T-cell (primary cell): ENCODE measurements at regions not wholly inside any gene's neighbourhood (a gene's known extent, or its start where the extent isn't known, plus 50 kb on each side); places are given as distances from the start of the nearest gene placed in this dataset.

Experiments
- ATAC-seq, 4 experiments: fragments of 200-7000 bp in 3 of 4; fragments of 150-1000 bp in 1 of 4; cut with Tn5 transposase; replicated peaks in 1 of 4; 1 replicate in 3 of 4; 2 replicates in 1 of 4; pipeline ENCODE4 v1.10.0; 2021; ENCODE audit warnings: moderate library complexity in 3 of 4, mild to moderate bottlenecking in 2 of 4, moderate number of reproducible peaks in 1 of 4
- CTCF ChIA-PET, 2 donors: fragments of 300-600 bp; sonication (Branson Sonifier 250); formaldehyde crosslinking; loops; one replicate each; lab custom pipeline; 2022; ENCODE audit warnings: antibody characterized with exemption in 2 of 2; lab: Charles Lee
- POLR2A ChIA-PET, 2 donors: fragments of 300-600 bp; sonication (Branson Sonifier 250); formaldehyde crosslinking; loops; one replicate each; lab custom pipeline; 2022; ENCODE audit warnings: antibody characterized with exemption in 2 of 2; lab: Charles Lee
- DNase-seq, 35 experiments: peaks; one replicate each; pipeline versions ENCODE4 v3.0.0 to v3.0.0-alpha.2; 2013 to 2023
- H3K27ac ChIP-seq: one replicate; pipeline ENCODE4 v1.5.1; 2013; ENCODE audit warnings: low read length
- H3K27me3 ChIP-seq, 2 experiments: replicated peaks in 1 of 2; 1 replicate in 1 of 2; 2 replicates in 1 of 2; pipeline versions ENCODE4 v1.6.1 to v1.7.0; 2013; ENCODE audit warnings: low read length in 1 of 2, mixed read lengths in 1 of 2; ENCODE audit not compliant: control insufficient read depth in 2 of 2, insufficient read depth in 2 of 2; ENCODE audit errors: extremely low read depth in 1 of 2
- H3K36me3 ChIP-seq, 2 donors: 1 replicate in 1 of 2; 2 replicates in 1 of 2; pipeline versions ENCODE4 v1.6.1 to v1.7.0; 2013; ENCODE audit warnings: low read length in 1 of 2; ENCODE audit not compliant: control insufficient read depth in 2 of 2, insufficient read depth in 1 of 2; ENCODE audit errors: extremely low read depth in 1 of 2
- H3K4me1 ChIP-seq, 2 experiments: 1 replicate in 1 of 2; 2 replicates in 1 of 2; pipeline versions ENCODE4 v1.6.1 to v1.7.0; 2013; ENCODE audit warnings: low read length in 2 of 2, mixed read lengths in 1 of 2; ENCODE audit not compliant: insufficient read depth in 2 of 2, control insufficient read depth in 1 of 2; ENCODE audit errors: extremely low read depth in 1 of 2
- H3K4me3 ChIP-seq, 2 donors: 1 replicate in 1 of 2; 2 replicates in 1 of 2; pipeline versions ENCODE4 v1.5.1 to v1.7.0; 2013; ENCODE audit warnings: mild to moderate bottlenecking in 2 of 2, low read length in 1 of 2, moderate library complexity in 1 of 2; ENCODE audit not compliant: control insufficient read depth in 1 of 2; ENCODE audit errors: extremely low read depth in 1 of 2
- H3K9me3 ChIP-seq: 2 replicates; pipeline ENCODE4 v1.7.0; 2013
- H3K27ac Mint-ChIP-seq, 2 donors: one replicate each; pipeline ENCODE4 v1.8.0; 2020 to 2021; ENCODE audit warnings: mild to moderate bottlenecking in 2 of 2, mixed read lengths in 2 of 2
- H3K27me3 Mint-ChIP-seq, 2 donors: one replicate each; pipeline ENCODE4 v1.8.0; 2021 to 2022; ENCODE audit warnings: mixed read lengths in 2 of 2
- H3K36me3 Mint-ChIP-seq: one replicate; pipeline ENCODE4 v1.8.0; 2021; ENCODE audit warnings: mixed read lengths
- H3K4me1 Mint-ChIP-seq, 3 donors: one replicate each; pipeline ENCODE4 v1.8.0; 2020 to 2022; ENCODE audit warnings: mixed read lengths in 3 of 3, mild to moderate bottlenecking in 1 of 3
- H3K4me3 Mint-ChIP-seq, 3 donors: one replicate each; pipeline ENCODE4 v1.8.0; 2020 to 2022; ENCODE audit warnings: mild to moderate bottlenecking in 3 of 3, mixed read lengths in 3 of 3, moderate library complexity in 3 of 3
- H3K9me3 Mint-ChIP-seq, 3 donors: one replicate each; pipeline ENCODE4 v1.8.0; 2020 to 2022; ENCODE audit warnings: mixed read lengths in 3 of 3
- WGBS: methylation state at CpG from one replicate; pipeline ENCODE4 v1.1.5; 2013; ENCODE audit warnings: missing lambda C conversion rate; ENCODE audit not compliant: insufficient coverage; 5-methylcytosine and 5-hydroxymethylcytosine counted together

- WGBS, result 85% methylated on average over 12 of the region's 16 CpGs
- no peak for ATAC-seq
- CTCF ChIA-PET, result no interaction called here
These were observed 202.8 kb downstream of the BAMBI start for GRCh38 chr10:28879875-28880682.

GRCh38 chr10:28880683-28880950 is 203.3 kb downstream of the BAMBI start:
- ChIA-PET POLR2A (no interaction called here), CTCF (no interaction called here)
- H3K27ac ChIP-seq, result no peak overlapping the region
- H3K36me3 ChIP-seq, result no peaks in the 10 kb centered on the region
- no peak overlapping the region for H3K4me3 ChIP-seq
- Mint-ChIP-seq H3K36me3 (no peaks in the 10 kb centered on the region), H3K9me3 (no peaks in the 10 kb centered on the region), H3K4me1 (no peaks in the 10 kb centered on the region), H3K27me3 (peaks cover 2 to 10% of the 10 kb centered on the region in 2 donors), H3K27ac (no peak overlapping the region), H3K4me3 (no peak overlapping the region)
- ATAC-seq, result no peak
- H3K27me3 ChIP-seq, result peaks cover 0 to 4% of the 10 kb centered on the region in 2 experiments
- no peaks in the 10 kb centered on the region for H3K9me3 ChIP-seq
- no peaks in the 10 kb centered on the region for H3K4me1 ChIP-seq
- no peak for DNase-seq
- WGBS, result no CpG with 5 or more reads among the region's 3 CpGs

More at GRCh38 chr10:28879875-28880682, 202.8 kb downstream of the BAMBI start:
- Histone ChIP-seq H3K4me1 (no peaks in the 10 kb centered on the region), H3K36me3 (no peaks in the 10 kb centered on the region), H3K27ac (no peak overlapping the region), H3K4me3 (no peak overlapping the region), H3K27me3 (peaks cover 0 to 2% of the 10 kb centered on the region in 2 experiments), H3K9me3 (no peaks in the 10 kb centered on the region)
- H3K9me3 Mint-ChIP-seq, result no peaks in the 10 kb centered on the region
- peaks cover 2 to 10% of the 10 kb centered on the region in 2 donors for H3K27me3 Mint-ChIP-seq
- no peak for DNase-seq
- POLR2A ChIA-PET, result no interaction called here
- H3K36me3 Mint-ChIP-seq, result no peaks in the 10 kb centered on the region
- H3K27ac Mint-ChIP-seq, result no peak overlapping the region
- H3K4me3 Mint-ChIP-seq, result no peak overlapping the region
- H3K4me1 Mint-ChIP-seq, result no peaks in the 10 kb centered on the region

DNA sequence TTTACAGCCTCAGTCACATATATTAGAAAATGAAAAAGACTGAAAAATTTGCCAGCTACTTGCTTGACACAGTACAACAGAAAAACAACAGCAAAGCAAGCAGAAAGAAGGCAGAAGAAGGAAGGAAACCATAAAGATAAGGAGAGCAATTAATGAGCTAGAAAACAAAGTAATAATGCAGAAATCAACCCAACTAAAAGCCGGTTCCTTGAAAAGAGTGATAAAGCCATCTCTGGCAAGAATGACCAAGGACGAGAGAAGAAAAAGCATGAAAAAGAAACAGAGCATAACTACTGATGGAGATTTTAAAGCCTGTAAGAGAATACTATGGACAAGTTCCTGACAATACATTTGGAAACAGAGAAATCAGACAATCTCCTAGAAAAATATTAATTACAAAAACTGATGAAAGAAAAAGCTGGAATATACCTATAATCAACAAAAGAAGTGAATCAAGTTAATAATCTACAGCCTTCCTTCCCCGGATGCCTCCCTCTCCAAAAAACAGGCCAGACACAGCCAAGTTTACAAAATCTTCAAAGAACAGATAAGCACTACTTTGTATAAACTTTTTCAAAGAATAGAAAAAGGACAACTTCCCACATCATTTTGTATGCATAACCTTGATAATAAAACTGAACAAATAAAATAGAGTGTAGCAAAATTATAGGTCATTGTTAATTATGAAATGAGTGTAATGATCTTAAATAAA is 204.0 kb downstream of the BAMBI start:
- H3K36me3 Mint-ChIP-seq, result no peaks in the 10 kb centered on the region
- no peaks in the 10 kb centered on the region for H3K4me1 ChIP-seq
- H3K36me3 ChIP-seq, result no peaks in the 10 kb centered on the region
- no peak overlapping the region for H3K4me3 Mint-ChIP-seq
- ChIA-PET CTCF (no interaction called here), POLR2A (no interaction called here)
- no peak overlapping the region for H3K4me3 ChIP-seq
- peaks cover 2 to 10% of the 10 kb centered on the region in 2 donors for H3K27me3 Mint-ChIP-seq
- no peak overlapping the region for H3K27ac Mint-ChIP-seq
- WGBS, result 86% methylated on average over 1 of the region's 3 CpGs
- no peaks in the 10 kb centered on the region for H3K9me3 ChIP-seq
- H3K27ac ChIP-seq, result no peak overlapping the region
- H3K27me3 ChIP-seq, result peaks cover 0 to 4% of the 10 kb centered on the region in 2 experiments
- ATAC-seq (no peak), DNase-seq (no peak)
- no peaks in the 10 kb centered on the region for H3K4me1 Mint-ChIP-seq
- no peaks in the 10 kb centered on the region for H3K9me3 Mint-ChIP-seq

- ChIA-PET CTCF (no interaction called here), POLR2A (no interaction called here)
- Mint-ChIP-seq H3K27me3 (peaks cover 2 to 10% of the 10 kb centered on the region in 2 donors), H3K4me3 (no peak overlapping the region), H3K27ac (no peak overlapping the region), H3K4me1 (no peaks in the 10 kb centered on the region), H3K36me3 (no peaks in the 10 kb centered on the region), H3K9me3 (no peaks in the 10 kb centered on the region)
- H3K36me3 ChIP-seq, result no peaks in the 10 kb centered on the region
- H3K4me3 ChIP-seq, result no peak overlapping the region
- H3K4me1 ChIP-seq, result no peaks in the 10 kb centered on the region
- H3K27me3 ChIP-seq, result peaks cover 0 to 4% of the 10 kb centered on the region in 2 experiments
- ATAC-seq (no peak), DNase-seq (no peak)
- H3K9me3 ChIP-seq, result no peaks in the 10 kb centered on the region
- WGBS, result 90% methylated on average over 2 of the region's 8 CpGs
- H3K27ac ChIP-seq, result no peak overlapping the region
These were observed 206.6 kb downstream of the BAMBI start for GRCh38 chr10:28883741-28884423.

DNA sequence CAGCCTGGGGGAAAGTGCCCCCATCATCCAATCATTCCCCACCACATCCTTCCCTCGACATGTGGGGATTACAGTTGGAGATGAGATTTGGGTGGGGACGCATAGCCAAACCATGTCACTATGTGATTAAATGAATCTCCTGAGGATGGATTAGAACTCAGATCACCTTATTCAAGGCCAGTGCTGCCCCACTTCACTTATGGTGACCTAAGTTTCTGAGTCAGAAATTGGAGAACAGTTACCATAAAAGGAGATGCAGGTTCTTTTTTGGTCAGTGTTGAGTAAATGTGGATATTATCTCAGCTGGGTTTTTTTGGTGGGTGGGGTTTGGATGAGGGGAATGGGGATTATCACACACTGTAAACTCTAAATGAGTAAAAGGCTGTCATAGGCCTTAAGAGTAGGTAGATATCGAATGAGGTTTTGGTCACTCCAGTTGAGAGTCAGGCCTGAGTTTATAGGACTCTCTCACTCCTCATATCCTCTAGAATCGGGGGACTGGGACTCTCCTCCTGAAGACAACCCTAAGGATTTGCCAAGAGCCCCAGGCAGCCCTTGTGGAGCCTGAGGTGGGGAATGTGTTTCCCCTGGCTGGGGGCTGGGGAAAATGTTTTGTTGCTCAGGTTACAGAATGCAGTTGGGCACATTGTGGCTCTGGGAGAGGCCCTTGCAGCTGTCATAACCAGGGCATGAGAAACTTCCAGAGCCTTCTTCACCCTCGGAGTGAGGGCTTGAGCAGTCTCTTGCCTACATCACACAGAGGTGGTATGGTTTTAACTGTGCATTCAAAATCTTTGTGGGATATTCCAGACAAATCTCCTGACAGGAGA is 213.0 kb downstream of the BAMBI start:
- Mint-ChIP-seq H3K27me3 (no peaks in the 10 kb centered on the region), H3K4me1 (no peaks in the 10 kb centered on the region), H3K36me3 (no peaks in the 10 kb centered on the region), H3K9me3 (no peaks in the 10 kb centered on the region), H3K4me3 (no peak overlapping the region), H3K27ac (no peak overlapping the region)
- Histone ChIP-seq H3K27me3 (no peaks in the 10 kb centered on the region), H3K27ac (no peak overlapping the region), H3K36me3 (no peaks in the 10 kb centered on the region), H3K4me3 (no peak overlapping the region), H3K4me1 (no peaks in the 10 kb centered on the region), H3K9me3 (no peaks in the 10 kb centered on the region)
- DNase-seq (no peak), ATAC-seq (no peak)
- POLR2A ChIA-PET, result no interaction called here
- CTCF ChIA-PET, result no interaction called here
- no CpG with 5 or more reads among the region's 5 CpGs for WGBS

DNA sequence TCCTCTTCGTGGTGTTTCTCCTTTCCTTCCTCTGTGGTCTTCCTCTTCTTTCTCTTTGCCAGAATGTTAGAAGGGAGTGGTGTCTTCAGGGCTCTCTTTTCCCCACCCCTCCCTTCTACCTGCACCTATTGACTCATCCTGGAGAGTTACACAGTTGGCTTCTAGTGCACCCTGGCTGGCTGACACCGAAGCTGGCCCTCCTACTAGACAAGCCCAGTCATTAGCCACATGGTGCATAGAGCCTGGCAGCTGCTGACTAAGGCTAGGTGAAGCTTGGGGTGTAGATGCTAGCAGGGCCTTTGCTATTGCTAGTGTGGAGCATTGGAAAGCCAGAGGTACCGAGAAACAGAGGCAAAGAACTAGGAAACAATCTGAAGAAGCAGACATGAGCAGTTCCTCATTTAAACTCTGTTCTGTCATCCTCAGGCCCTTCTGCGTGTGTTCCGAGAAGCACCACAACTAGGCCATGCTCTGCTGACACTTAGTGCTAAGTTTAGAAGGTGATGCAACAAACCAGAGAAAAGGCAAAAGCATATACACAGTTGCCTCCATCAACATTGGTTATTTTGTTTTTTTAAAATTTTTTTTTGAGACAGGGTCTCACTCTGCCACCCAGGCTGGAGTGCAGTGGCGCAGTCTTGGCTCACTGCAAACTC is 213.9 kb downstream of the BAMBI start:
- H3K4me1 ChIP-seq, result no peaks in the 10 kb centered on the region
- CTCF ChIA-PET, result no interaction called here
- no peaks in the 10 kb centered on the region for H3K27me3 Mint-ChIP-seq

More for the DNA sequence above, 213.9 kb downstream of the BAMBI start:
- ATAC-seq (no peak), DNase-seq (no peak)
- H3K27ac ChIP-seq, result no peak overlapping the region
- no peaks in the 10 kb centered on the region for H3K27me3 ChIP-seq
- no peak overlapping the region for H3K4me3 ChIP-seq
- Mint-ChIP-seq H3K36me3 (no peaks in the 10 kb centered on the region), H3K4me1 (no peaks in the 10 kb centered on the region), H3K4me3 (no peak overlapping the region), H3K27ac (no peak overlapping the region), H3K9me3 (no peaks in the 10 kb centered on the region)
- no peaks in the 10 kb centered on the region for H3K36me3 ChIP-seq
- WGBS, result 82% methylated on average over 3 of the region's 6 CpGs
- POLR2A ChIA-PET, result no interaction called here
- H3K9me3 ChIP-seq, result no peaks in the 10 kb centered on the region
